Dermis microvascular lymphatic vessel endothelial cell (primary cell): ENCODE measurements at regions not wholly inside any gene's neighbourhood (a gene's known extent, or its start where the extent isn't known, plus 50 kb on each side); places are given as distances from the start of the nearest gene placed in this dataset.
"Not testable (repeated sequence)": the region's sequence is repeated elsewhere in the genome, so short reads cannot be mapped to it uniquely, and the experiment has no call there.

Source experiments
- DNase-seq, 2 donors: peaks; one replicate each; pipeline versions ENCODE4 v3.0.0 to v3.0.0-alpha.2; 2010; ENCODE audit warnings: low read depth in 2 of 2

GRCh38 chr16:85435700-85436099 lies 177.4 kb upstream of the GSE1 start:
- no peak for DNase-seq

- DNase-seq: no peak
These were observed 176.9 kb upstream of the GSE1 start for GRCh38 chr16:85436207-85436606.

- DNase-seq: no peak
These were observed 176.4 kb upstream of the GSE1 start for GRCh38 chr16:85436636-85437165.

DNA sequence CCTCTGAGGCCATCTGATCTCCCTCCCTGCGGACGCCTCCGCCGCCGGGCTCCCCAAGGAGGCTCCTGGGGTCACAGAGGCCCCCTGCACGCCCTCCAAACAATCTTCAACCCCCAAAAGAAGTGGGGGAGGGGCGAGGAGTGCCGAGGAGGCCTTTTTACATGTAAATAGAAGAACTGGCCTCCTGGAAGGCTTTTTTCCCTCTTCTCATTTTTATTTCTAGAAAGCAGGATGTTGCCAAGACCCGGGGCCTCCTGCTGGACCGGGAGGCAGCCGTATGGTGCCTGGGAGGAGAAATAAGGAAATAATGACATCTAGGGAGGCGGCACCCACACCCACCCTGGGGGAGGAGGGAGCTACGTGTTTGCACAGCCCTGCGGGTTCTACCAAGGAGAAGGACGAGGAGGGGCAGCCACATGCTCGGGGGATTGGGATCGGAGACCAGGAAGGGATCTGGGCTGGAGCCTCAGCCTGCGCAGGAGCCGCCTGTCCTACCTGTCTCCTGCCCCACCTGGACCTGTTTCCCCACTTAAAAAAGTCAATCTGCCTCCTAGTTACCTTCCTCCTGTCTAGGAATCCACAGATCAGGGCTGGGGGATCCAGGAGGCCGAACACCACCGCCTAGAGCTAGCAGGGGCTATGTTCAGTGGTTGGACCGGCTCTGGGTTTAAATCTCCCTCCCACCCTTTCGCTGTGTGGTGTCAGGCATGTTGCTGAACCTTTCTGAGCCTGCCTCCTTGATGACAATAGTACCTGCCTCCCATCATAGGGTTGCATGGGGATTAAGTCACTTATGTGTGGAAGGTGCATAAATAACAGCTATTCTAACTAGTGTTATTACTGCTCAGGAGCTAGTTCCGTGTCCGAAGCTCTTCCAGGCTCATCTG lies 175.7 kb upstream of the GSE1 start:
- DNase-seq: no peak

- DNase-seq: no peak
These were observed 174.0 kb upstream of the GSE1 start for GRCh38 chr16:85438981-85439685.

GRCh38 chr16:85440744-85441143 lies 172.4 kb upstream of the GSE1 start:
- DNase-seq: no peak

DNA sequence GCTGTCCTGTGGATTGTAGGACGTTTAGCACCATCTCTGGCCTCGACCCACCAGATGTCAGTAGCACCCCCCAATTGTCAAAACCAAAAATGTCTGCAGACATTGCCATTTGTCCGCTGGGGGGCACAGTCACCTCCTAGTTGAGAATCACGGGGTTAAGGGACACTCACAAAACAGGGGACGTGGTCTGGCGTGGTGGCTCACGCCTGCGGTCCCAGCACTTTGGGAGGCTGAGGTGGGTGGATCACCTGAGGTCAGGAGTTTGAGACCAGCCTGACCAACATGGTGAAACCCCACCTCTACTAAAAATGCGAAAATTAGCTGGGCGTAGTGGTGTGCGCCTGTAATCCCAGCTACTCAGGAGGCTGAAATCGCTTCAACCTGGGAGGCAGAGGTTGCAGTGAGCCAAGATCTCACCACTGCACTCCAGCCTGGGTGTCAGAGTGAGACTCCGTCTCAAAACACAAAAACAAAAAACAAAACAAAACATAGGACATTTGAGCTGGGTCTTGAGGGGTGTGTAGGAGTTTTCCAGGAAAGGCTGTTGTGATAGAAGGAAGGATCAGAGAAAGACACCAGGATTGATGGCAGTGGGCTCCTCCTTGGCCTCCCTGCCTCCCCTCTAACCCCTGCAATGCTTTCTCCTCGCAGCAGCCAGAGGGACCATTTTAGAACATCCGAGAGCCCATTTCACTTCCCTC lies 171.8 kb upstream of the GSE1 start:
- DNase-seq: no peak

DNA sequence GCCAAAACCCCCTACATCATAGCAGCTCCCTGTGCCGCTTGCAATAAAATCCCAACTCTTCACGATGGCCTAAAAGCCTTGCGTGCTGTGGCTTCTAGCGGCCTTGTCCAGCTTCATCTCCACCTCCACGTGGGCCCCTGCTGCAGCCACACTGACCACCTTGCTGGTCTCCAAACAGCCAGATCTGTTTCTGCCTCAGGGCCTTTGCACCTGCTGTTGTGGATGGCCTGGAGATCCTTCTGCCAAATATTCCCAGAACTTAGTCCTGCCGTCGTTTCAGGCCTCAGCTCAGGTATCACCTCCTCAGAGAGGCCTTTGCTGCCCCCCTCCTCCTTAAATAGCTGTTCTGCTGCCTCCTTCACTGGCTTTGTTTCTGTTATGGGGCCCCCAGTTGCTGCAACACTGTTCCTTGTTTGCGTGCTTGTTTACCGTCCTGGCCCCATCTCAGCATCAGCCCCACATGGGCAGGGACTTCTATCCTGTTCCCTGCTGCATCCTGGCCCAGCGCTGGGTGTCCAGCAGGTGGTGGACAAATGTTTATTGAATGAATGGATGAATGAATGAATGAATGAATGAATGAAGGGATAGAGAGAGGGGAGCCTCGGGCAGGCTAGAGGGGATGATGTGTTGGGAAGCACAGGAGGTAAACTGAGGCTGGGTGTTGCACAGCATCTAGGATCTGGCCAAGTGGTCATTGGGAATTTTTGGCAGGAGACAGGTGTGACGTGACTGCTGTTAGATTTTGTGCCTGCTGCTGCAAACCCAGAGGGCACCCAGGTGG lies 171.0 kb upstream of the GSE1 start:
- no peak for DNase-seq

- no peak for DNase-seq
These were observed 170.0 kb upstream of the GSE1 start for GRCh38 chr16:85443116-85443515.

GRCh38 chr16:85443531-85443930 lies 169.6 kb upstream of the GSE1 start:
- DNase-seq: no peak

DNA sequence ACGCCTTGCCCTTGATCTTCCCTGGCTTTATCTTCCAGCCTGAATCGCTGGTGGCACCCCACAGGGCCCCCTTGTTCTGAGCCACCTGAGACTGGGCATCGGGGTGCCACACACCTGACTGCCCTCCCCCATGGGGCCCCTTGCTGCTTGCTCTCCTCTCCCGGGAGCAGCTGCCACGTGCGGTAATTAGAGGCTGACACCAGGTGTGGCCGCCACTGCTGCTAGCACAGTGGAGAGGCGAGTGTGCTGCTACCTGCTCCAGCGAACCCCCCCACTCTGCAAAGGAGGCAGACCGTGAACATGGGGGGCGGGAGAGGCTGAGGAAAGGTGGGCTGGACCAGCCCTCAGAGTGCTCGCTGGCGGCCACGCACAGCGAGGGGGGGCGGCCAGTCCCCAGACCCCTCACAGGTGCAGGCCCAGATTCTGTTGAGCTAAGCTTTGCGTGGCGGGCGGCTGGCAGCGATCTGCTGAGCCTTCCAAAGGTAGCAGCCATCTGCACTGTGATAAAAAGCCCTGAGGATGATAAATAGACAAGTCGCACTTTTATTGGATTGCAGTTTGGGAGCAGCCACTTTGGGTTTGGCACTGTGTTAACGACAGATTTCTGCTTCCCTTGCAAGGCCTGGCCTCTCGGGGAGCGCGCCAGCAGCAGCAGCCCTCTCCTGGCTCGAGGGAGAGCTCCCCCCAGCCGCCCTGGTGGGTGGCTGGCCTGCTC lies 167.9 kb upstream of the GSE1 start:
- no peak for DNase-seq

- no peak for DNase-seq
These were observed 167.3 kb upstream of the GSE1 start for GRCh38 chr16:85445779-85446222.

GRCh38 chr16:85446951-85447692 lies 166.0 kb upstream of the GSE1 start:
- DNase-seq: no peak

DNA sequence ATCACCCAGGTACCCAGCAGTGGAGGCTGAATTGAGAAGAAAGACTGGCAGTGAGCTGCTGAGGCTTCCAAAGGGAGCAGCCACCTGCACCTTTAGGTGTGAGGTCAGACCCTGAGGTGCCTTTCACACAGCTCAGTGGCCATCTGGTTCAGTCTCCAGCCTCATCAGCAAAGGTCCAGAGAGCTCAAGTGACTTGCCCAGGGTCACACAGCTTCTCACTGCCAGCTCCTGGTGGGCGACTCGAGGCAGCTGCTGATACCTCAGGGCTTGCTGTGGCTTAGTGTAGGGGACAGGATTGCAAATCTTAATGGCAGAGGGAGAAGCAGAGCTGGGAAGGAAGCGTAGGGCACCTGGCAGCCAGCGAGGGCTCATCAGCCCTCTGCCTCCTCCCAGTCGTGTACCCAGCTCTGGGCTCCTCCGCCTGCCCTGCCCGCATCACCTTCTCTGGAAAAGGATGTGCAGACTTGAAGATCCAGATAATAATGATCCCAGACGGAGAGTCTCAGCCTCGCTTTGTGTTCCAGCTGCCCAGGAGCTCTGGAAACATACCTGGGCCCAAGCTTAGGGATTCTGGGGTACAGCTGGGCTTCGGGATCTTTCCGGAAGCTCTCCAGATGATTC lies 165.3 kb upstream of the GSE1 start:
- DNase-seq: no peak

GRCh38 chr16:85448557-85449190 lies 164.4 kb upstream of the GSE1 start:
- no peak for DNase-seq

GRCh38 chr16:85449191-85449884 lies 163.8 kb upstream of the GSE1 start:
- no peak for DNase-seq

- no peak for DNase-seq
These were observed 163.3 kb upstream of the GSE1 start for GRCh38 chr16:85449885-85450245.

- not testable (repeated sequence) for DNase-seq
These were observed 162.0 kb upstream of the GSE1 start for GRCh38 chr16:85451142-85451541.
